C4-2B (cell line): ENCODE measurements at regions not wholly inside any gene's neighbourhood (a gene's known extent, or its start where the extent isn't known, plus 50 kb on each side); places are given as distances from the start of the nearest gene placed in this dataset.

Experiments used
- CTCF ChIP-seq: fragments of 450-650 bp; conservative IDR thresholded peaks from 2 replicates; pipeline ENCODE4 v1.5.1; 2017; ENCODE audit warnings: mild to moderate bottlenecking
- ZFX ChIP-seq: fragments of 450-650 bp; IDR thresholded peaks from 2 replicates; pipeline ENCODE4 v1.6.1; 2017

GRCh38 chr2:128412181-128412871, 93.7 kb upstream of the HS6ST1 start:
- TF ChIP-seq CTCF (no peak), ZFX (no peak)
